IPS-15b (cell line): ENCODE measurements at regions not wholly inside any gene's neighbourhood (a gene's known extent, or its start where the extent isn't known, plus 50 kb on each side); places are given as distances from the start of the nearest gene placed in this dataset.

Experiments
- H3K27me3 ChIP-seq: one replicate; pipeline ENCODE4 v1.6.1; 2013; ENCODE audit warnings: low read length; ENCODE audit not compliant: control insufficient read depth, insufficient read depth
- H3K36me3 ChIP-seq: one replicate; pipeline ENCODE4 v1.6.1; 2013; ENCODE audit warnings: low read length; ENCODE audit not compliant: control insufficient read depth, insufficient read depth
- H3K4me1 ChIP-seq: one replicate; pipeline ENCODE4 v1.6.1; 2013; ENCODE audit warnings: mild to moderate bottlenecking, low read length; ENCODE audit not compliant: control insufficient read depth, insufficient read depth
- H3K4me3 ChIP-seq: one replicate; pipeline ENCODE4 v1.5.1; 2013; ENCODE audit warnings: low read depth, low read length
- H3K9ac ChIP-seq: one replicate; pipeline ENCODE4 v1.6.1; 2013; ENCODE audit warnings: low read depth, mild to moderate bottlenecking, low read length
- H3K9me3 ChIP-seq: one replicate; pipeline ENCODE4 v1.6.1; 2013; ENCODE audit warnings: mild to moderate bottlenecking, low read length; ENCODE audit not compliant: control insufficient read depth, insufficient read depth

GRCh38 chr3:117486719-117487716 is 777.4 kb downstream of the TUSC7 start:
- Histone ChIP-seq H3K9me3 (no peaks in the 10 kb centered on the region), H3K4me1 (no peaks in the 10 kb centered on the region), H3K27me3 (no peaks in the 10 kb centered on the region), H3K9ac (no peak overlapping the region), H3K36me3 (no peaks in the 10 kb centered on the region), H3K4me3 (no peak overlapping the region)

- Histone ChIP-seq H3K9me3 (no peaks in the 10 kb centered on the region), H3K36me3 (no peaks in the 10 kb centered on the region), H3K4me3 (no peak overlapping the region), H3K27me3 (no peaks in the 10 kb centered on the region), H3K9ac (no peak overlapping the region), H3K4me1 (no peaks in the 10 kb centered on the region)
Measured at GRCh38 chr3:117488983-117489382, 779.4 kb downstream of the TUSC7 start.

GRCh38 chr3:117489663-117490079 is 780.1 kb downstream of the TUSC7 start:
- Histone ChIP-seq H3K9ac (no peak overlapping the region), H3K27me3 (no peaks in the 10 kb centered on the region), H3K4me1 (no peaks in the 10 kb centered on the region), H3K4me3 (no peak overlapping the region), H3K9me3 (no peaks in the 10 kb centered on the region), H3K36me3 (no peaks in the 10 kb centered on the region)

- no peak overlapping the region for H3K9ac ChIP-seq
- H3K9me3 ChIP-seq: no peaks in the 10 kb centered on the region
- no peaks in the 10 kb centered on the region for H3K36me3 ChIP-seq
- no peaks in the 10 kb centered on the region for H3K4me1 ChIP-seq
- no peak overlapping the region for H3K4me3 ChIP-seq
- H3K27me3 ChIP-seq: no peaks in the 10 kb centered on the region
Measured at GRCh38 chr3:117490716-117491115, 781.1 kb downstream of the TUSC7 start.

GRCh38 chr3:117495620-117496019 is 786.0 kb downstream of the TUSC7 start:
- Histone ChIP-seq H3K4me1 (no peaks in the 10 kb centered on the region), H3K4me3 (no peak overlapping the region), H3K9ac (no peak overlapping the region), H3K36me3 (no peaks in the 10 kb centered on the region), H3K27me3 (no peaks in the 10 kb centered on the region), H3K9me3 (no peaks in the 10 kb centered on the region)

GRCh38 chr3:117499189-117499870 is 789.8 kb downstream of the TUSC7 start:
- no peaks in the 10 kb centered on the region for H3K9me3 ChIP-seq
- no peak overlapping the region for H3K9ac ChIP-seq
- no peaks in the 10 kb centered on the region for H3K4me1 ChIP-seq
- H3K4me3 ChIP-seq: no peak overlapping the region
- H3K36me3 ChIP-seq: no peaks in the 10 kb centered on the region
- no peaks in the 10 kb centered on the region for H3K27me3 ChIP-seq

- no peak overlapping the region for H3K9ac ChIP-seq
- no peak overlapping the region for H3K4me3 ChIP-seq
- no peaks in the 10 kb centered on the region for H3K27me3 ChIP-seq
- no peaks in the 10 kb centered on the region for H3K9me3 ChIP-seq
- no peaks in the 10 kb centered on the region for H3K4me1 ChIP-seq
- H3K36me3 ChIP-seq: no peaks in the 10 kb centered on the region
Measured at GRCh38 chr3:117507958-117508357, 798.4 kb downstream of the TUSC7 start.

- H3K4me1 ChIP-seq: no peaks in the 10 kb centered on the region
- H3K27me3 ChIP-seq: no peaks in the 10 kb centered on the region
- H3K4me3 ChIP-seq: no peak overlapping the region
- H3K36me3 ChIP-seq: no peaks in the 10 kb centered on the region
- H3K9me3 ChIP-seq: no peaks in the 10 kb centered on the region
- H3K9ac ChIP-seq: no peak overlapping the region
Measured at GRCh38 chr3:117509858-117510257, 800.3 kb downstream of the TUSC7 start.

- Histone ChIP-seq H3K4me1 (no peaks in the 10 kb centered on the region), H3K36me3 (no peaks in the 10 kb centered on the region), H3K9ac (no peak overlapping the region), H3K9me3 (no peaks in the 10 kb centered on the region), H3K27me3 (no peaks in the 10 kb centered on the region), H3K4me3 (no peak overlapping the region)
Measured at GRCh38 chr3:117510396-117510795, 800.8 kb downstream of the TUSC7 start.

GRCh38 chr3:117512975-117513374 is 803.4 kb downstream of the TUSC7 start:
- no peak overlapping the region for H3K9ac ChIP-seq
- no peaks in the 10 kb centered on the region for H3K27me3 ChIP-seq
- H3K36me3 ChIP-seq: no peaks in the 10 kb centered on the region
- H3K4me1 ChIP-seq: no peaks in the 10 kb centered on the region
- no peaks in the 10 kb centered on the region for H3K9me3 ChIP-seq
- no peak overlapping the region for H3K4me3 ChIP-seq

GRCh38 chr3:117515309-117515708 is 805.7 kb downstream of the TUSC7 start:
- no peaks in the 10 kb centered on the region for H3K36me3 ChIP-seq
- no peaks in the 10 kb centered on the region for H3K27me3 ChIP-seq
- no peak overlapping the region for H3K4me3 ChIP-seq
- no peaks in the 10 kb centered on the region for H3K9me3 ChIP-seq
- peaks cover 5% of the 10 kb centered on the region for H3K4me1 ChIP-seq
- H3K9ac ChIP-seq: no peak overlapping the region

GRCh38 chr3:117518364-117518763 is 808.8 kb downstream of the TUSC7 start:
- no peaks in the 10 kb centered on the region for H3K27me3 ChIP-seq
- no peak overlapping the region for H3K4me3 ChIP-seq
- H3K4me1 ChIP-seq: peaks cover 5% of the 10 kb centered on the region
- no peaks in the 10 kb centered on the region for H3K36me3 ChIP-seq
- H3K9ac ChIP-seq: no peak overlapping the region
- no peaks in the 10 kb centered on the region for H3K9me3 ChIP-seq
